Brain pericyte (primary cell): ENCODE measurements at regions not wholly inside any gene's neighbourhood (a gene's known extent, or its start where the extent isn't known, plus 50 kb on each side); places are given as distances from the start of the nearest gene placed in this dataset.

ENCODE experiments used
- DNase-seq: peaks from one replicate; pipeline ENCODE4 v3.0.0-alpha.2; 2012; ENCODE audit warnings: low read depth, low spot score

DNA sequence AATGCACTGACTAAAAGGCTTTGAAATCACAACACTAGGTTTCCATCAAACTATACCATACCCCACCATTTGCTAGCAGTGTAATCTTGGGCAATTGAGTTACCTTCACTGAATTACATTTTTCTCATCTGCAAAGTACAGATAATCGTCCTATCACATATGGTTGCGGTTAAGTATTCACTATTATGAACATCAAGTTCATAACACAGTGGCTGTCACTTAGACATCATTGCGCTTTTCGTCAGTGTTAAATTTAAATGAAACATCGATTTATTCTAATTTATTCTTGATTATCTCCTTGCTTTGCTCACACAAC, 505.9 kb downstream of the CPS1 start:
- no peak for DNase-seq

DNA sequence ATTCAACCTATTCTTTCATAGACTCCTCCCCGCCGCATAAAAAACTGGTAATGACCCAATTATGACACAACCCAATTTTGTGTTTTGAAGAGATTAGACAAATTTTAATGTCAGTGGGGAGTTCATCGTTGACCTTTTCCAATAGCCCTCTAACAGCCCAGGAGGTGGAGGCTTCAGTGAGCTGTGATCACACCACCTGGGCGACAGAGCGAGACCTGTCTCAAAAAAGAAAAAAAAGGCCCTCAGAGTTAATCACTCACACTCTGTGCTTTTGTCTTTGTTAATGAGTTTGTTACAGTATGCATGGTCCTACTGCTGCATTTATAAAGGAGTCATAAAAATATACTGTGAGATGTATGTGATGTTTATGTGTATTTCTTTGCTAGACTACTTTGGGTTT, 510.6 kb downstream of the CPS1 start:
- DNase-seq, result no peak

DNA sequence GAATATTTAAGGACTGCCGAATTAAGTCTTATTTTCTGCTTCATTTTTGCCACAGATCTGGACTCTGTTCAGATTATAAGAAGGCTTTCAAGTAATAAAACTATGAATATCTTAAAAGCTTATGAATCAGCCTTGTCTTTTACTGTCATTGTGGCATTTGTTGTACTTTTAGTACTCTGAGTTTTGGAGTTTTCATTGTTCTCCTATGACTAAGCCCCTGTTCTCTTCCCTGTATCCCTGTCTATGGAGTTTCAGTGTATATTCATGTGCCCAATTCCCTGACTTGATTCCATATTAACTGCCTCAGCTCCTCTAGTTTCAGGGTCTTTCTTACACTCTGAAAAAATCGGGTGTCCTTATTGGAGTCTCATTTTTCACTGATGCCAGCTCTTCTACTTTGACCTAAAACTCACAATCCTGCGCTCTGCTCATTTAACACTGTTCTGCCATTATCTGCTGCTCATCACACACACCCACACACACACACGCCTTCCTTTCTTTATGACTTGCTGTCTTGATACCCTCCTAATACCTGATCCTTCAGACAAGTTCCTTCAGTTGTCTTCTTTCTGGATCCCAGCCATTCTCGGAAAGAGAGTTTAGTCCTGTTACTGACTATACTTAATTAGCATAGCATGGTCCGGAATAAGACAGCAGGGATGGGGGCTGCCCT, 511.8 kb downstream of the CPS1 start:
- no peak for DNase-seq

DNA sequence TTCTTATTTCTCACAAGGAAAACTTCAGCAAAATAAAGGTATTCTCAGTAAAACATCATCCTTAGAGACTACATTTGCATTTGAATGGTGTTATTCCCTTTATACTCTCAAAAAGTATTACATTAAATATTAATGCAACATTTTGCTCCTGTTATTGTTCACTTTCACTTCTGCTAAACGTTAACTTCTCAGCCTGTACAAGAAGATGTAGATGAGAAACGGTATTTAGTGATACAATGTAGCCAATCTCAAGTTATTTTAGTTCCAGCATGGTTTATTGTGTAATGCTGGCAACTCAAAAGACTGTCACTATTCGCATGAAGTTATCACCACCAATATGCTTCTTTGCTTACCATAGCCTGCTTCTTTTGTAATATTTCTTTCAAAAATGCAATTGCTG, 514.1 kb downstream of the CPS1 start:
- DNase-seq, result no peak

DNA sequence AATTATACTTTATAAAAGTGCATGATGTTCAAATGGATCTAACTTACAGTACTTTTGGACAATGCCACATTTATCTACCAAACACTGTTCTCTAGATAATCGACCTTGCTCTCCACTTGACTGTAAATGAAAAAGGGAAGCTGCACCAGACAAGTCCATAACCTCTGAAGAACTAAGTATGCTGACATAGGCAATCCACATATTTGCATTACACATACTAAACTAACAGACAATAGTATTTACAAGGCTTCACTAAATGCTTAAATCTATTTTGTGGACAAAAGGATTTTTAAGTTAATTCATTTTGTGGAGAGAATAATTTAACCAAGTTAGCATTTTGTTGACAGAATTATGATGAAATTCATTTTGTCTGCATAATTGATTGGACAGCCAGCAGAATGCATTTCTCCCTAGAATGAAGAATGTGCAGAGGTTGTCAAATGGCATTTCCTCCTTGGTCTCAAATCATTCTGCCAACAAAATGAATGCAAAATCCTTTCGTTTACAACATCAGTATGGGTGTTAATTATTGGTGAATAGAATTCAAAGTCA, 520.9 kb downstream of the CPS1 start:
- no peak for DNase-seq

DNA sequence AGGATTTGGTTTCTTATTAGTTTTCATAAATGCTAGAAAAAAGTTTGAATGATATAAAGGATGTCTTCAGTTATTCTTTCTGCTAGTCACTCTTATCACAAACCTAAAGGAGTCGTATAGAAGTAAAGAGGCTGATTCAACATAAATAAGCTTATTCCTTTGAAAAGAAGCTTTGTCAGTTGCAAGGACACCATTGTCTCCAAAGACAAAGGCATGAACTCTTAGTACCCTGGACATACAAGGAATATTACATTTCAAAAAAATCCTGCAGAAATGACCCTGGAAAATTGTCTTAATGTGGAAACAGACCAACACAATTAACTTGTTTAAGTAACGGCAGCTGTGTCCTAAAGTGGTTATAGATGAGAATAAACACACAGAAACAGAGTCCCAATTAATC, 528.0 kb downstream of the CPS1 start:
- DNase-seq, result no peak

DNA sequence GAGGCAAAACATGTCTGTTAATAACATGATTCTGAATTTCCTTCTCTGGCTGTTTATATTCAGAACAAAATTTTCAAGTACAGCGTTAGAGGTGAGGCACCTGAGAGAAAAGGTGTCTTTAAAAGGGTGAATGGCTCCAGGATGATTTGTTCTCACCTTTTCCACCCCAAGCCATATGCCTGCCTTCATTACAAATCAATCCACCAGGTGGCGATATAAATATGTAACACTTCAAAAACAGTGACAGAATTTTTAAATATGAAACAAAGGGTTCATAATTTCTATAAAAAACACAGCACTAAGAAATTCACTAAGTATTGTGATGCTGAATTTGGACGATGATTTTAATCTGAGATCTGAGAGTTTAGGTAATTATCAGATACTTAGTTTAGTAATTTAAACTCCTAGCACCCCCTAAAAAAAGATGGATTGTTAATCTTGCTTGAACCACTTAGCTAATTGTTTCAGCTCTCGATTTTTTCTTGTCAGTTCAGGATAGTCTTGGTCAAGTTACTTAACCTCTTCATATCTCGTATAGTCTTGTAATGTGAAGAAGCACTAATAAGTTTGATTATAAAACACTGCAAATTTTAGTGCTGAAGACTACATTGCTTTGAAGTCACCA, 528.8 kb downstream of the CPS1 start:
- no peak for DNase-seq

DNA sequence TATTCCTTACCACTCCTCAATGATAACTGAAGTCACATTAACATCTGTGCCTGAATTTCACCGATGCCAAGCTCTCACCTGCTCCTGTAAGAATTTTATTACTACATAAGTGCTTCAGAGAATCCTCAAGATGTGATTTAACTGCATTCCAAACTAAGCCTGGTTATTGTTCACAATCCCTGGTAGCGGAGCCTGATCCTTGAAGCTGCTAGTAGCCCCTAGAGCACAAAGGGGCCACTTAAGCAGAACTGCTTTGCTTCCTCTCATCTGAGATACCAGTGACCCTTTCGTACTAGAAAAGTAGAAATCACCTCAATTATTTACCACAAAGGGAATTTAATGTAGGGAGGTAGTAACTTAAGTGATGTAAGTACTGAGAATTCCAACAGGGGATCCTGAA, 529.6 kb downstream of the CPS1 start:
- DNase-seq, result no peak

DNA sequence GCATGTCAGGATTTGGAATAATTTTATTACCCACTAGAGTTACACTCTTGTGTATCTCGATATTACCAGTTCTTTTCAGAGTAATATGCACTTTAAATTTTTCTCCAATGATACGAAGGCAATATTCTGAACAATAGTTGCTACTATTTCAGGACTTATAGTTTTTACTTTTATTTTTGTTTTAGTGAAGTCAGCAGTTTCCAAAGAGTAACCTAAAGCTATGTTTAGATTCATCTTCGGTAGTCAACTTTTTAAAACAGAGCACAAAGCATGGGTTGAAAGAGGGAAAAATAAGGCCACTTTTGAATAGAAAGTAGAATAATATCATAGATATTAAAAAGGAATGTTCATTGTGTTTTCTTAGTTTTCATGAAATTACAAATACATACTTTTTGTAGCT, 532.7 kb downstream of the CPS1 start:
- no peak for DNase-seq

DNA sequence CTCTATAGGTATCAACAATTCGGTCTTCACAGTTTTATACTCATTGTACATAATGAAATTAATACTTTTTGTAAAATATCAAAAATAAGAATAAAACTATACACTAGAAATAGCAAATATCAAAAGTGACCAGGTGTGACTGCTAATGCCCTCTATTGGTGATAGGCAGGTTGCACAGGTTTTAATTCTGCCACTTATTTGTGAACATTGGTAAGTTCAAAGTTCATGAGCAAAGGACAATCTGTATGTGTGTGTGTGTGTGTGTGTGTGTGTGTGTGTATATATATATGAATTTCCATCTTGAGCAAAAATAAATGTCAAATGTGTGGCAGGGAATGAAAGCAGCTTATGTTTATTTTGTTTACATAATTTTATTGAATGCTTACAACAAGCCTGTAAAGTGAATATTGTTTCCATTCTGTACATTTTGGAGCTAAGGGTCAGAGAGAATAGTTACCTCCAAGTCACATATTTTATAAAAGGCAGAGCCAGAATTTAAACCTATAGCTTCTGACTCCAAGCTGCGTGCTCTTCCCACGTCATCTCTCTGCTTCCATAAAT, 537.4 kb downstream of the CPS1 start:
- DNase-seq, result no peak

DNA sequence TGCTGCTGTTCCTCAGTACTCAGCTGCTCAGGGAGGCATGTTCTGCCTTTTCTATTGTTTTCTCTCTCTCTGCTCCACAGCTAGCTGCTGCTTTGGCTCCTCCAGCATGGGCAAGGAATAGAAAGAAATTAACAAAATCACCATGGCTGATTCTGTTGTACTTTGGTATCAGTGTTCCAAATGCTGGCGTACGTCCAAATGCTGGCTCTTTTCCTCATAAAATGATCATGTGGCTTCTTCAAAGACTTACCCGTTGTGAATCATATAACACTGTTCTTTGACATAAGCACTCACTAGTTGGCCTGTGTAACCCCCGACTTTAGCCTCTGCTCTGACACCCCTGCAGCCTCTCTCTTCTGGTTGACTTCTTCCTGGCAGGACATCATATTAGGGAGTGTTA, 547.6 kb downstream of the CPS1 start:
- DNase-seq, result no peak

DNA sequence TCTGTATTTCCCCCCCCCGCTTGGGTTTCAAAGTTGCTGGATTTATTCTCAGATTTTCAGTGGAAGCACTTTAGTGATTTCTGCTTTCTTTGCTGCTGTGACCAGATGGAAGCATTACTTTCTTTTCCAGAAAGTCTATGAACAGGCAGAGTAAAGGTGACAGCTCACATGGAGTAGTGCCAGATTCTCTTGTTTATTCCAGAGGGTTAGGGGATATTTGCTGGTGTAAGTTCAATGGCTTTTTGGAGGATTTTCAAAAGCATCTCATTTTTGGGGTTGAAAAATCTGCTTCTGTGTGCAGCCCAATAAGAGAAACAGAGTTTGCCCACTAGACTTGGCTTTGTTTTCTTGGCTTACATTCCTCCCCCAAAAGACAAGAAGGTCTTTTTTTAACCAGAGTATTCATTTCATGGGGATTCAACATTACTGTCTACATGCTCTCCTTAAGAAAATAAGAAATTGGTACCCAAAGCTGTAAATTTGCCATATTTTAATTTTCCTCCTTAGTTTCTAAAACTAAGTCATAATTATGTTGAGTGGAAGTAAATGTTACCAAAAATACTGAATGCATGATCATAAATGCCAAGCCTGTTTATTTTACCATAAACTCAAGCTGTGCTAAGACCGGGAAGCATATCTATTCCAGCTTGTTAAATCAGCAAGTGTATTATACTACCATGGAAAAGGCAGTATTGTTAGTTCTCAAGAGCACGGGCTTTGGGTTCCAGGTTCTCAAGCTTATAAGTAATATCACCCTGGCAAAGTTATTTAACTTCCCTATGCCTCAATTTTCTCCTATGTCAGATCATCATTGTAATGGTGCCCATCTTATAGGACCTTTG, 557.2 kb downstream of the CPS1 start:
- DNase-seq, result no peak

DNA sequence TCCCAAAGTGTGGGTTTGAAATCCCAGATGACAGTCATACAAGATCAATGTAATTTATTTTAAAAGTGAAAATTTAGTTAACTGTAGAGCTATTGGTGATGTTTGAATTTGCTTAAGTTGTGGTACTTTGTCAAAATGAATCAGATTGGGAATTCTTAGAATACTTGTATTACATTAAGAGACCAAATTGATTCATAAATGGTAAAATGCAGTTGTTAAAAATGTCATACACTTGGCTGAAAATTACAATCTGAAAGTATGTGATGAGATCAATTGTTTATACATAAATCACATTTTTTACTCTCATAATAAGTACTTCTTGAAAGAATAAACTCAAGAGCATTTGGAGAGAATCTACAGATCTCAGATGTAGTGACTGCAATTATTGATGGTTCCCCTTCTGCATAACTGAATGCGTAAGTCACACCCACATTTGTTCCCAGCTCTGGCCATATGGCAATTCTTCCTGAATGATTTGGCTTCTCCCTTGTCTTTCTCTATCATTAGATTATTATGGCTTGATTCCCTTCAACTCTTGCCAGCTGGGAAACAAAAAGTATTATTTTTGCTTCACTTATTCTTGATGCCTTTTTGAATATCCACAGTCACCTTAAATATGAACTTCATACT, 558.5 kb downstream of the CPS1 start:
- DNase-seq, result no peak

DNA sequence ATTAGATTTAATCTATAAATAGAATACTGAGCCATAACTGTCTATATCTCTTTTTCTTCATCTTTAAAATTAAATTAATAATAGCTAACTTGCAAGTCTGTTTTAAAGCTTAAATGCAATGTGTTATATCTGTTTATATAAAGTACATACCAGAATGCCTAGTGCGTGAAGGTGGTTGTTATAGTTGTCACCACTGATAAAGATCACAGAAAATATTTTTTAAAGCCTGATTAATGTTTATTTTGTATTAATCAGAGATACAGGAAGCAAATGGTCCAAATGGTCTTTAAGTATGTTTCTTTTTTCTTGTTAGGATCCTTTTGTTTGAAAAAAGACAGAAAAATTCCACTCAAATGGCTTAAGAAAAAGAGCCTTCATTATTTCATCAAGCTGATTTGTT, 560.6 kb downstream of the CPS1 start:
- DNase-seq, result no peak

DNA sequence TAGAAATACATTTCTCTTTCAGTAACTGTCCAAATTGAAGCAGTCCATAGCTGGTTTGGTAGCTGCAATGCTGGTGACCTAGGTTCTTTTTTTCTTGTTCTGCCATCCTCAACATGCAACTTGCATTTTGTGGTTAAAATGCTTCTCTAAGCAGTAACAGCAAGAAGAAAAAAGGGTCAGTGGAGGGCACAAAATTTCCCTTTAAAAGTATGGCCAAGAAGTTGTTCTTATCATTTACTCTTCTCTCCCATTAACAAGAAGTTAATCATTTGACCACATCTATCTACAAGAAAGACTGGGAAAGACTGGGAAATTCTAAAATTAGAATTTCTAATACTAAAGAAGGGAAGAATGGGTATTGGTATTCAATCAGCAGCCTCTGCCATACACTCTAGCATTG, 569.9 kb downstream of the CPS1 start:
- no peak for DNase-seq

DNA sequence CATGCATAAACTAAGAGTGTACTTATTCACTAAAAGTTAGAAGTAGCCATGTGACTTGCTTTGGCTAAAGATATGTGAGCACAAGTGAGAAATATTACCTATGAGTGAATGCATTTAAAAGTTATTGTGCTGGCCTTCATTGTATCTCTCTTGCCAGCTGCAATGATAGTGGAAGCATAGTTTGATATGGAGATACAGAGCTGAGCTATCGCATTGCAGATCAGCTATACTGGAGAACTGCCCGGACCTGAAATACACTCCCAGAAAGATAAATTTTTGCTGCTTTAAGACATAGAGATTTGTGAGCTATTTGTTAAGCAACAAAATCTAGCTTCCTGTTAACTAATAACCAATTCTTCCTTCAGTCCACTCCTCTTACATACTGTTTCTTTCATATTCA, 571.1 kb downstream of the CPS1 start:
- no peak for DNase-seq

DNA sequence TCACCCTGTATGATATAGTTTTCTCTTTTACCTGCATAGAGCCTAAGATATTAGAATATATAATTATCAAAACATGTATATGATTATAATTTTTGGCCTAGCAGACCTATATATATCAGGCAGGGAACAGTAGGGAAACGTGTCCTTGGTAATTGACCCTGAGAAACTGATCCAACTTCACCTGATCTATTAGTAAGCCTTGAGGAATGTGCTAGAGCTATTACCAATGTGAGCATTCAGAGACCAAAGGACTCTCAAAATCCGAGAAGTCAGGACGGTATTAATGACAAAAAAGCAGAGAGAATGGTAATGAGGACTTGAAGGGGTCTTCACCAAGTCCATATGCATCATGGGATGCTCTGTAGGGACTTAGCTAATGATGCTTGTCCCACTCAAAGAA, 571.9 kb downstream of the CPS1 start:
- DNase-seq, result no peak

DNA sequence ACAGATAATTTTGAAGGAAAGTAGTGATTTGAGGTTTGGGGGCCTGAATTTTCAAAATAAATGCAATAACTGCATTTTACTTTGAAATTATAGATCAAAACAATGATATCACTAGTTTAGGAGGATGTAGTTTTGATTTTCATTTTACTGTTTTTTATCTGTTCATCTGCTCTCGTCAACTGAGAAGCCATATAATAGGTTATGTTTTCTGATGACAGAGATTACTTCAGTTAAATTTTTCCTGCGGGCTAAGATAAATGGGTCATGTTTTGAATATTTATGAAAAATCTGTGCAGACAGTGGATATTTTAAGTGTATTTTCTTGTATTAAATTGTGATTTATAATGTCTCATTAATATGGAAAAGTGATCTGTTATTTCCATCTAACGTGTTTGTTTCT, 573.4 kb downstream of the CPS1 start:
- no peak for DNase-seq

DNA sequence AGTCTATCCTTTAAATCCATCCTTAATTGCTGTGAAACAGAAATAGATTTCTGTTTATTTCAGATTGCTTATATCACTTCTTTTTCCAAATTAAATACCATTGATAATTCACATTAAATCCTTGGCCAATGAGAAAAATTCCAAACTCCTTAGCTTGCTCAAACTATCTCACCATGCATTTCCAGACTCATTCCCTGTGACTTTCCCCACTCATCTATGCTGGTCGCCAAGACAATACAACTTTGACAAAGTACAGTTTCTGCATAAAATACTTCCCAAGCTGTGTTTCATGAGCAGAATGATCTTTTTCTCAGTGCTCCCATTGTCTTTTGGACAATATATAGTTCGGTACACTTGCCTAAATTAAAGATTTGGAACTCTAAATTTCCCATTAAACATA, 575.6 kb downstream of the CPS1 start:
- no peak for DNase-seq

DNA sequence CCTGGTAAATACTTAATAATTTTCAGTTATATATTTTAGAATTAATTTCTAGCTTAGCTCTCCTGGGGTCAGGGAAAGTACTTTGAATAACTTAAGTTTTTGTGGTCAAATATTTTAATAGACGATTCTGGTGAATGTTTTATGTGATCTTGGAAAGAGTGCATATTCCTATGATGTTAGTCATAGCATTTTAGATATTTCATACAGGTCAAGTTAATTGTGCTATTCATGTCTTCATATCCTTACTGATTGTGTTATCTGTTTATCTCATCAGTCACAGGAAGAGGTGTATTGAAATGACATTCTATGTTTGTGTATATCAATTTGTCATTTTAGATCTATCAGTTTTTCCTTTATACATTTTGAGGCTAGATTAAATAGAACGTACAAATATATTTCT, 576.2 kb downstream of the CPS1 start:
- DNase-seq, result no peak

DNA sequence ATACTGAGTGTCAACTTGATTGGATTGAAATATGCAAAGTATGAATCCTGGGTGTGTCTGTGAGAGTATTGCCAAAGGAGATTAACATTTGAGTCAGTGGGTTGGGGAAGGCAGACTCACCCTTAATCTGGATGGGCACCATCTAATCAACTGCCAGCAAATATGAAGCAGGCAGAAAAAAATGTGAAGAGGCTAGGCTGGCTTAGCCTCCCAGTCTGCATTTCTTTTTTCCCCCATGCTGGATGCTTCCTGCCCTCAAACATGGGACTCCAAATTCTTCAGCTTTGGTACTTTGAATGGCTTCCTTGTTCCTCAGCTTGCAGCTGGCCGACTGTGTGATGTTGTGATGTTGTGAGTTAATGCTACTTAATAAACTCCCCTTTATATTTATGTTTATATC, 577.4 kb downstream of the CPS1 start:
- DNase-seq, result no peak

DNA sequence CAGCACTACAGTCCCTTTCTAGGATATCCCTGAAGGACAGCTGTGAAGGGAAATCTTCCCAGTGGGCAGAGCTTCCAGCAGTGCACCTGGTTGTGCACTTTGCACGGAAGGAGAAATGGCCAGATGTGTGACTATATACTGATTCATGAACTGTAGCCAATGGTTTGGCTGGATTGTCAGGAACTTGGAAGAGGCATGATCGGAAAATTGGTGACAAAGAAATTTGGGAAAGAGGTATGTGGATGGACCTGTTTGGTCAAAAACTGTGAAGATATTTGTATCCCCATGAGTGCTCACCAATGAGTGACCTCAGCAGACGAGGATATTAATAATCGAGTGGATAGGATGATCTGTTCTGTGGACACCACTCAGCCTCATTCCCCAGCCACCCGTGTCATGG, 582.2 kb downstream of the CPS1 start:
- DNase-seq, result no peak
